Body of pancreas (tissue), 4 donors: ENCODE measurements at regions not wholly inside any gene's neighbourhood (a gene's known extent, or its start where the extent isn't known, plus 50 kb on each side); places are given as distances from the start of the nearest gene placed in this dataset.

ENCODE experiments used
- POLR2A ChIP-seq, 3 donors: fragments of 450-650 bp; IDR thresholded peaks; one replicate each; pipeline ENCODE4 v1.6.1; 2016; ENCODE audit warnings: antibody characterized with exemption in 3 of 3, mild to moderate bottlenecking in 2 of 3
- TF ChIP-seq, protein P1 (sequence below), 7 experiments: fragments of 450-650 bp in 4 of 7; fragments of 200-600 bp in 3 of 7; sonication (generic) in 3 of 7; IDR thresholded peaks; one replicate each; pipeline ENCODE4 v1.5.1; 2016 to 2019; ENCODE audit warnings: antibody characterized with exemption in 7 of 7

DNA sequence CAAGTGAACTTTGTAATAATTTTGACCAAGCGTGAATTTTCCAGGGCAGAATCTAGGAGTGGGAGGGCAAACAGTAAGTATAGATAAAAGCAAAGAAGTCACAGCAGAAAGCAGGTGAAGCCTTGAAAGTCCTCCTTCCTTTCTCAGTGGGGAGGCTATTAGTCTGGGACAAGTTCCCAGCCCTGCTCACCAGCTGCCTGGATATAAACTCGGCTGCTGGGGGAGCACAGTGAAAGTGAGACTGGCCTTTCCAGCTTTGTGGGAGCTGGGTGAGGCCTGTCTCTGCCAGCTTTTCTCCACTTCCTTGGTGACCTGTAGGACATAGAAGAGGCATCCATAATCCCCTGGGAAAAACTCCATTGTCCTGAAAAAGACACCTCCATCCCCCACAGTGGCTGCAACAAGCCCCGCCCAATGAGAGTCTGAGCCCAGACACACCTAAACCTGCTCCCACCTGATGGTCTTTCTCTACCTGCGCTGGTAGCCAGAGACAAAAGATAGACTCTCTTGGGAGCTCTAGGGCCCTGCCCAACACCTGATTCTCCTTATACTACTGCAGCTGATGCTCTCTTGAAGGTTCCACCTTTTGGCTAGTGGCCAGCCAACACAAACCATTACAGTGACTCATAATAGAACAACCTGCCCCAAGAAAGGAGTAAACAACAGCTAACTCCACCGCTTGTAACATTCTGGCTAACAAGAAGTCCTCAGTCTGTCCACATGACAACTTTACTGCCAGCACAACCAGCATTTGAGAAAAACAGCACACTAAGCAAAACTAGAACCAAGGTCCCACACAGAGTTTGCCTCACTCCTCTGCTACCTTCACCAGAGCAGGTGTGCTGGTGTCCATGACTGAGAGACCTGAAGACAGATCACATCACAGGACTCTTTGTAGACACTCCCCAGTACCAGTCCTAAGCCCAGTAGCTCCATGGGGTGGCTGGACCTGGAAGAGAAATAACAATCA, 252.2 kb upstream of the SLITRK6 start:
- TF ChIP-seq, protein P1, sequence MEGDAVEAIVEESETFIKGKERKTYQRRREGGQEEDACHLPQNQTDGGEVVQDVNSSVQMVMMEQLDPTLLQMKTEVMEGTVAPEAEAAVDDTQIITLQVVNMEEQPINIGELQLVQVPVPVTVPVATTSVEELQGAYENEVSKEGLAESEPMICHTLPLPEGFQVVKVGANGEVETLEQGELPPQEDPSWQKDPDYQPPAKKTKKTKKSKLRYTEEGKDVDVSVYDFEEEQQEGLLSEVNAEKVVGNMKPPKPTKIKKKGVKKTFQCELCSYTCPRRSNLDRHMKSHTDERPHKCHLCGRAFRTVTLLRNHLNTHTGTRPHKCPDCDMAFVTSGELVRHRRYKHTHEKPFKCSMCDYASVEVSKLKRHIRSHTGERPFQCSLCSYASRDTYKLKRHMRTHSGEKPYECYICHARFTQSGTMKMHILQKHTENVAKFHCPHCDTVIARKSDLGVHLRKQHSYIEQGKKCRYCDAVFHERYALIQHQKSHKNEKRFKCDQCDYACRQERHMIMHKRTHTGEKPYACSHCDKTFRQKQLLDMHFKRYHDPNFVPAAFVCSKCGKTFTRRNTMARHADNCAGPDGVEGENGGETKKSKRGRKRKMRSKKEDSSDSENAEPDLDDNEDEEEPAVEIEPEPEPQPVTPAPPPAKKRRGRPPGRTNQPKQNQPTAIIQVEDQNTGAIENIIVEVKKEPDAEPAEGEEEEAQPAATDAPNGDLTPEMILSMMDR (IDR thresholded peaks at IDR 0.05): no peak
- no peak for TF ChIP-seq POLR2A (IDR thresholded peaks at IDR 0.05)
